GM23338 (cell line): ENCODE measurements at regions not wholly inside any gene's neighbourhood (a gene's known extent, or its start where the extent isn't known, plus 50 kb on each side); places are given as distances from the start of the nearest gene placed in this dataset.

Source experiments
- CREB1 ChIP-seq: fragments of 250-450 bp; sonication (Bioruptor Pico); IDR thresholded peaks from 2 replicates; pipeline ENCODE4 v1.5.0; 2020; ENCODE audit warnings: low read depth, mild to moderate bottlenecking, moderate library complexity
- ETS1 ChIP-seq: IDR thresholded peaks from 2 replicates; pipeline ENCODE4 v1.6.1; 2016; ENCODE audit warnings: antibody characterized with exemption
- EZH2 ChIP-seq: fragments of 200-600 bp; sonication (generic); IDR thresholded peaks from one replicate; pipeline ENCODE4 v1.8.0; 2017; ENCODE audit warnings: antibody characterized with exemption, mild to moderate bottlenecking, low read depth; ENCODE audit not compliant: unreplicated experiment
- EZH2phosphoT487 ChIP-seq: fragments of 200-600 bp; sonication (generic); IDR thresholded peaks from one replicate; pipeline ENCODE4 v1.8.1; 2018; ENCODE audit warnings: antibody characterized with exemption; ENCODE audit not compliant: unreplicated experiment
- JUNB ChIP-seq: IDR thresholded peaks from one replicate; pipeline ENCODE4 v1.6.1; 2016; ENCODE audit warnings: antibody characterized with exemption; ENCODE audit not compliant: unreplicated experiment
- NANOG ChIP-seq: IDR thresholded peaks from 2 replicates; pipeline ENCODE4 v1.6.1; 2016; ENCODE audit warnings: antibody characterized with exemption, borderline replicate concordance
- POLR2AphosphoS5 ChIP-seq: IDR thresholded peaks from 2 replicates; pipeline ENCODE4 v1.6.1; 2016; ENCODE audit warnings: antibody characterized with exemption, low read depth
- REST ChIP-seq: IDR thresholded peaks from one replicate; pipeline ENCODE4 v1.6.1; 2018; ENCODE audit warnings: antibody characterized with exemption; ENCODE audit not compliant: unreplicated experiment
- ZNF331 ChIP-seq: fragments of 250-450 bp; sonication (Bioruptor Pico); IDR thresholded peaks from 2 replicates; pipeline ENCODE4 v1.5.0; 2020; ENCODE audit warnings: low read depth, mild to moderate bottlenecking, moderate library complexity
- ZNF462 ChIP-seq: fragments of 250-450 bp; sonication (Bioruptor Pico); IDR thresholded peaks from 2 replicates; pipeline ENCODE4 v1.5.0; 2020; ENCODE audit warnings: mild to moderate bottlenecking, moderate library complexity
- TF ChIP-seq, protein P1 (sequence below), 2 experiments: fragments of 200-600 bp in 1 of 2; sonication (generic) in 1 of 2; conservative IDR thresholded peaks; 2 replicates each; pipeline versions ENCODE4 v1.5.1 to v1.6.1; 2016 to 2017; ENCODE audit warnings: antibody characterized with exemption in 2 of 2, low read depth in 2 of 2, mild to moderate bottlenecking in 2 of 2, moderate library complexity in 1 of 2

GRCh38 chr3:3509665-3510064, 289.6 kb upstream of the LRRN1 start:
- no peak for TF ChIP-seq POLR2AphosphoS5
- TF ChIP-seq REST, result no peak
- TF ChIP-seq, protein P1, sequence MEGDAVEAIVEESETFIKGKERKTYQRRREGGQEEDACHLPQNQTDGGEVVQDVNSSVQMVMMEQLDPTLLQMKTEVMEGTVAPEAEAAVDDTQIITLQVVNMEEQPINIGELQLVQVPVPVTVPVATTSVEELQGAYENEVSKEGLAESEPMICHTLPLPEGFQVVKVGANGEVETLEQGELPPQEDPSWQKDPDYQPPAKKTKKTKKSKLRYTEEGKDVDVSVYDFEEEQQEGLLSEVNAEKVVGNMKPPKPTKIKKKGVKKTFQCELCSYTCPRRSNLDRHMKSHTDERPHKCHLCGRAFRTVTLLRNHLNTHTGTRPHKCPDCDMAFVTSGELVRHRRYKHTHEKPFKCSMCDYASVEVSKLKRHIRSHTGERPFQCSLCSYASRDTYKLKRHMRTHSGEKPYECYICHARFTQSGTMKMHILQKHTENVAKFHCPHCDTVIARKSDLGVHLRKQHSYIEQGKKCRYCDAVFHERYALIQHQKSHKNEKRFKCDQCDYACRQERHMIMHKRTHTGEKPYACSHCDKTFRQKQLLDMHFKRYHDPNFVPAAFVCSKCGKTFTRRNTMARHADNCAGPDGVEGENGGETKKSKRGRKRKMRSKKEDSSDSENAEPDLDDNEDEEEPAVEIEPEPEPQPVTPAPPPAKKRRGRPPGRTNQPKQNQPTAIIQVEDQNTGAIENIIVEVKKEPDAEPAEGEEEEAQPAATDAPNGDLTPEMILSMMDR (conservative IDR thresholded peaks at IDR 0.05; ENCODE audit: low read depth in 2 of 2), result no peak
- no peak for TF ChIP-seq ETS1
- TF ChIP-seq EZH2, result no peak
- no peak for TF ChIP-seq EZH2phosphoT487
- TF ChIP-seq JUNB, result no peak
- TF ChIP-seq CREB1 (CRISPR knock-in tag), result no peak
- no peak for TF ChIP-seq NANOG
- TF ChIP-seq ZNF331 (CRISPR knock-in tag), result no peak
- no peak for TF ChIP-seq ZNF462 (CRISPR knock-in tag)
